Endothelial cell of umbilical vein (primary cell): ENCODE measurements at regions not wholly inside any gene's neighbourhood (a gene's known extent, or its start where the extent isn't known, plus 50 kb on each side); places are given as distances from the start of the nearest gene placed in this dataset.

Source experiments
- BruUV-seq: library from RNA; stranded (reverse); fragments of 400-500 nt; replicated peaks from 2 replicates; lab custom pipeline; 2021; lab: Mats Ljungman, UMichigan
- CTCF ChIA-PET: fragments of 300-600, 350-600 bp; sonication (Branson Sonifier 250); formaldehyde crosslinking; loops from one replicate; lab custom pipeline; 2021; ENCODE audit warnings: antibody characterized with exemption, inconsistent platforms; lab: Charles Lee
- POLR2A ChIA-PET: fragments of 300-600, 350-600 bp; sonication (Branson Sonifier 250); formaldehyde crosslinking; loops from one replicate; lab custom pipeline; 2021; ENCODE audit warnings: antibody characterized with exemption, inconsistent platforms; lab: Charles Lee
- DNase-seq: peaks from one replicate; pipeline ENCODE4 v3.0.0-alpha.2; 2011; ENCODE audit warnings: low read depth, low spot score
- FAIRE-seq: peaks from 2 replicates; lab custom pipeline; 2011; peaks lifted over from hg19 to GRCh38; lab: Jason Lieb, UNC
- H2AFZ ChIP-seq: 2 replicates; pipeline ENCODE4 v1.6.0; 2012; ENCODE audit warnings: low read depth, low read length, control low read depth, inconsistent platforms
- H3K27ac ChIP-seq: 2 replicates; pipeline ENCODE4 v1.5.1; 2011; ENCODE audit warnings: low read depth, mild to moderate bottlenecking, control low read depth, low read length, moderate library complexity; ENCODE audit not compliant: insufficient read depth
- H3K27me3 ChIP-seq, 2 experiments: 2 replicates each; pipeline versions ENCODE4 v1.6.0 to v1.6.1; 2011; ENCODE audit warnings: low read length in 2 of 2, mixed read lengths in 1 of 2; ENCODE audit not compliant: control insufficient read depth in 2 of 2, insufficient read depth in 2 of 2
- H3K36me3 ChIP-seq, 2 experiments: 2 replicates in 1 of 2; 3 replicates in 1 of 2; pipeline ENCODE4 v1.5.1; 2011; ENCODE audit warnings: low read length in 2 of 2, mild to moderate bottlenecking in 1 of 2, moderate library complexity in 1 of 2; ENCODE audit not compliant: control insufficient read depth in 2 of 2, insufficient read depth in 2 of 2; ENCODE audit errors: extremely low read depth in 1 of 2
- H3K4me1 ChIP-seq: 3 replicates; pipeline ENCODE4 v1.5.1; 2011; ENCODE audit warnings: mild to moderate bottlenecking, low read length; ENCODE audit not compliant: control insufficient read depth, insufficient read depth; ENCODE audit errors: extremely low read depth
- H3K4me2 ChIP-seq: 2 replicates; pipeline ENCODE4 v1.6.1; 2011; ENCODE audit warnings: low read length, control low read depth, mixed read lengths; ENCODE audit not compliant: insufficient read depth
- H3K4me3 ChIP-seq, 3 experiments: fragments of 200-600 bp in 1 of 3; sonication (generic), shearing (Covaris generic) in 1 of 3; replicated peaks in 1 of 3; 2 replicates each; pipeline ENCODE4 v1.5.1; 2011 to 2016; ENCODE audit warnings: control low read depth in 3 of 3, low read length in 3 of 3, mild to moderate bottlenecking in 2 of 3, inconsistent platforms in 1 of 3, low read depth in 1 of 3, moderate library complexity in 1 of 3; ENCODE audit not compliant: insufficient read depth in 1 of 3
- H3K79me2 ChIP-seq: 2 replicates; pipeline ENCODE4 v1.6.0; 2012; ENCODE audit warnings: low read length, inconsistent platforms; ENCODE audit not compliant: control insufficient read depth, insufficient read depth
- H3K9ac ChIP-seq: replicated peaks from 2 replicates; pipeline ENCODE3; 2011; ENCODE audit warnings: low read length, control low read depth; ENCODE audit not compliant: insufficient read depth; ENCODE audit errors: extremely low read depth
- H3K9me1 ChIP-seq: replicated peaks from 3 replicates; pipeline ENCODE4 v1.6.0; 2011; ENCODE audit warnings: mild to moderate bottlenecking, low read length; ENCODE audit not compliant: control insufficient read depth, insufficient read depth; ENCODE audit errors: extremely low read depth
- H3K9me3 ChIP-seq: replicated peaks from 2 replicates; pipeline ENCODE4 v1.5.1; 2012; ENCODE audit warnings: low read length, inconsistent platforms; ENCODE audit not compliant: control insufficient read depth, insufficient read depth
- H4K20me1 ChIP-seq: replicated peaks from 2 replicates; pipeline ENCODE3; 2011; ENCODE audit warnings: mild to moderate bottlenecking, low read length; ENCODE audit not compliant: control insufficient read depth, insufficient read depth; ENCODE audit errors: extremely low read depth
- EZH2 ChIP-seq: IDR thresholded peaks from 2 replicates; pipeline ENCODE4 v1.6.1; 2012; ENCODE audit warnings: borderline replicate concordance, low read depth, mild to moderate bottlenecking, moderate library complexity, low read length, inconsistent platforms; ENCODE audit not compliant: severe bottlenecking
- FOS ChIP-seq: IDR thresholded peaks from 2 replicates; pipeline ENCODE4 v1.6.1; 2011; ENCODE audit warnings: mild to moderate bottlenecking, low read length, moderate library complexity, borderline replicate concordance; ENCODE audit not compliant: insufficient read depth
- JUN ChIP-seq: IDR thresholded peaks from 2 replicates; pipeline ENCODE4 v1.6.1; 2011; ENCODE audit warnings: borderline replicate concordance, low read depth; ENCODE audit not compliant: insufficient read length, insufficient read depth
- MYC ChIP-seq: IDR thresholded peaks from one replicate; pipeline ENCODE4 v1.6.1; 2011; ENCODE audit warnings: mild to moderate bottlenecking, low read depth, low read length
- POLR2A ChIP-seq: IDR thresholded peaks from 2 replicates; pipeline ENCODE4 v1.6.1; 2012; ENCODE audit warnings: low read depth, mild to moderate bottlenecking, control low read depth, low read length
- POLR2AphosphoS5 ChIP-seq: IDR thresholded peaks from 2 replicates; pipeline ENCODE4 v1.6.1; 2012; ENCODE audit warnings: low read depth, mild to moderate bottlenecking, control low read depth, low read length, moderate library complexity; ENCODE audit not compliant: insufficient read depth
- dilution Hi-C: fragments of 300-500 bp; cut with MboI; formaldehyde crosslinking; loops from one replicate; pipeline ENCODE4 v1.15.0; 2019; ENCODE audit warnings: low sequenced_read_pairs; ENCODE audit not compliant: extremely low pct_ligation_motif_present
- intact Hi-C: fragments of 100-400 bp; cut with micrococcal nuclease; formaldehyde crosslinking; loops from one replicate; pipeline ENCODE4 v1.10.0; 2022
- TF ChIP-seq, protein P1 (sequence below): IDR thresholded peaks from 2 replicates; pipeline ENCODE4 v1.6.1; 2011; ENCODE audit not compliant: insufficient read depth, insufficient read length
- TF ChIP-seq, protein P2 (sequence below), 2 donors: IDR thresholded peaks; 1 replicate in 1 of 2; 2 replicates in 1 of 2; pipeline ENCODE4 v1.5.1; 2011; ENCODE audit warnings: low read length in 2 of 2, mild to moderate bottlenecking in 2 of 2, moderate library complexity in 2 of 2, control low read depth in 1 of 2, inconsistent platforms in 1 of 2, low read depth in 1 of 2; ENCODE audit not compliant: insufficient read depth in 1 of 2; ENCODE audit errors: extremely low read depth in 1 of 2

GRCh38 chr3:159763011-159763601 lies 225.5 kb upstream of the IL12A start:
- Histone ChIP-seq H3K4me3 (peak overlapping the region in 2 of 3 experiments; percentile 43 to 64), H3K27me3 (no peaks in the 10 kb centered on the region), H4K20me1 (no peaks in the 10 kb centered on the region), H3K4me1 (peaks cover 36% of the 10 kb centered on the region), H3K79me2 (peaks cover 28% of the 10 kb centered on the region), H3K9me3 (no peaks in the 10 kb centered on the region), H3K9me1 (no peaks in the 10 kb centered on the region), H2AFZ (no peak overlapping the region), H3K27ac (peak overlapping the region; percentile 88), H3K9ac (peak overlapping the region; percentile 97), H3K36me3 (peaks cover 0 to 3% of the 10 kb centered on the region in 2 experiments), H3K4me2 (peak overlapping the region; percentile 80)
- dilution Hi-C loops (no loop called here), intact Hi-C loops (loop anchor here (1.0 to 10.0 kb wide), 11 partner anchors 24 to 1108 kb away; partner anchors contain the start of genes IL12A and KPNA4)
- ChIA-PET CTCF (interaction anchor here (0.7 to 6.8 kb wide), 7 partner anchors 12 to 176 kb away, joined by 3 to 124 read pairs (median 4); no protein-coding TSS in a partner anchor), POLR2A (interaction anchor here (0.6 to 2.0 kb wide), 6 partner anchors 10 to 122 kb away, joined by 3 to 21 read pairs (median 4); no protein-coding TSS in a partner anchor)
- peak; percentile 94 for DNase-seq
- BruUV-seq: TSS peak; percentile 23
- TF ChIP-seq EZH2: no peak
- TF ChIP-seq, protein P1, sequence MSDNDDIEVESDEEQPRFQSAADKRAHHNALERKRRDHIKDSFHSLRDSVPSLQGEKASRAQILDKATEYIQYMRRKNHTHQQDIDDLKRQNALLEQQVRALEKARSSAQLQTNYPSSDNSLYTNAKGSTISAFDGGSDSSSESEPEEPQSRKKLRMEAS: peak; percentile 81
- peak; percentile 88 for TF ChIP-seq POLR2AphosphoS5
- TF ChIP-seq POLR2A: peak; percentile 80
- TF ChIP-seq, protein P2, sequence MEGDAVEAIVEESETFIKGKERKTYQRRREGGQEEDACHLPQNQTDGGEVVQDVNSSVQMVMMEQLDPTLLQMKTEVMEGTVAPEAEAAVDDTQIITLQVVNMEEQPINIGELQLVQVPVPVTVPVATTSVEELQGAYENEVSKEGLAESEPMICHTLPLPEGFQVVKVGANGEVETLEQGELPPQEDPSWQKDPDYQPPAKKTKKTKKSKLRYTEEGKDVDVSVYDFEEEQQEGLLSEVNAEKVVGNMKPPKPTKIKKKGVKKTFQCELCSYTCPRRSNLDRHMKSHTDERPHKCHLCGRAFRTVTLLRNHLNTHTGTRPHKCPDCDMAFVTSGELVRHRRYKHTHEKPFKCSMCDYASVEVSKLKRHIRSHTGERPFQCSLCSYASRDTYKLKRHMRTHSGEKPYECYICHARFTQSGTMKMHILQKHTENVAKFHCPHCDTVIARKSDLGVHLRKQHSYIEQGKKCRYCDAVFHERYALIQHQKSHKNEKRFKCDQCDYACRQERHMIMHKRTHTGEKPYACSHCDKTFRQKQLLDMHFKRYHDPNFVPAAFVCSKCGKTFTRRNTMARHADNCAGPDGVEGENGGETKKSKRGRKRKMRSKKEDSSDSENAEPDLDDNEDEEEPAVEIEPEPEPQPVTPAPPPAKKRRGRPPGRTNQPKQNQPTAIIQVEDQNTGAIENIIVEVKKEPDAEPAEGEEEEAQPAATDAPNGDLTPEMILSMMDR (IDR thresholded peaks at IDR 0.05; ENCODE audit: extremely low read depth in 1 of 2, insufficient read depth in 1 of 2, low read depth in 1 of 2, low read length in 2 of 2): no peak
- TF ChIP-seq FOS: peak; percentile 67
- TF ChIP-seq MYC: peak; percentile 92
- peak; percentile 29 for TF ChIP-seq JUN
- FAIRE-seq: peak; percentile 88
